Gastrocnemius medialis (tissue), 4 donors: ENCODE measurements at regions not wholly inside any gene's neighbourhood (a gene's known extent, or its start where the extent isn't known, plus 50 kb on each side); places are given as distances from the start of the nearest gene placed in this dataset.

Source experiments
- ATAC-seq, 2 donors: fragments of 150-250 bp; one replicate each; pipeline ENCODE4 v1.9.1; 2016
- DNase-seq, 2 donors: peaks; one replicate each; pipeline ENCODE4 v3.0.0-alpha.2; 2019
- H3K27ac ChIP-seq, 4 donors: fragments of 200-600 bp; sonication (generic); 1 replicate in 1 of 4; 2 replicates in 3 of 4; pipeline ENCODE4 v1.5.1; 2016 to 2018; ENCODE audit warnings: mild to moderate bottlenecking in 2 of 4, moderate library complexity in 1 of 4
- H3K27me3 ChIP-seq, 3 donors: fragments of 200-600 bp; sonication (generic) in 2 of 3; 1 replicate in 1 of 3; 2 replicates in 2 of 3; pipeline versions ENCODE4 v1.5.1 to v1.6.0; 2016 to 2019; ENCODE audit warnings: mild to moderate bottlenecking in 1 of 3, moderate library complexity in 1 of 3
- H3K36me3 ChIP-seq, 2 donors: fragments of 200-600 bp; sonication (generic) in 1 of 2; one replicate each; pipeline ENCODE4 v1.5.1; 2017 to 2018
- H3K4me1 ChIP-seq, 2 donors: fragments of 200-600 bp; sonication (generic) in 1 of 2; one replicate each; pipeline ENCODE4 v1.5.1; 2016 to 2017; ENCODE audit warnings: mild to moderate bottlenecking in 2 of 2
- H3K4me3 ChIP-seq, 4 donors: fragments of 200-600 bp; sonication (generic) in 3 of 4; 1 replicate in 1 of 4; 2 replicates in 3 of 4; pipeline ENCODE4 v1.5.1; 2016 to 2019; ENCODE audit warnings: mild to moderate bottlenecking in 2 of 4
- H3K9me3 ChIP-seq, 3 donors: fragments of 200-600 bp; sonication (generic) in 2 of 3; 1 replicate in 1 of 3; 2 replicates in 2 of 3; pipeline ENCODE4 v1.5.1; 2016 to 2019
- CTCF ChIP-seq, 5 experiments: fragments of 450-650 bp in 3 of 5; fragments of 200-600 bp in 2 of 5; sonication (generic) in 2 of 5; IDR thresholded peaks in 4 of 5; conservative IDR thresholded peaks in 1 of 5; 1 replicate in 4 of 5; 2 replicates in 1 of 5; pipeline ENCODE4 v1.5.1; 2016 to 2019; ENCODE audit warnings: antibody characterized with exemption in 5 of 5, mild to moderate bottlenecking in 3 of 5, moderate library complexity in 3 of 5
- POLR2A ChIP-seq, 2 donors: fragments of 450-650 bp; IDR thresholded peaks; one replicate each; pipeline ENCODE4 v1.6.1; 2017; ENCODE audit warnings: antibody characterized with exemption in 2 of 2, mild to moderate bottlenecking in 2 of 2, moderate library complexity in 2 of 2
- in situ Hi-C, 4 donors: fragments of 200-750 bp; cut with MboI; loops; one replicate each; pipeline versions ENCODE4 v1.15.0 to v1.8.0; 2017; ENCODE audit warnings: low sequenced_read_pairs in 4 of 4
- intact Hi-C: fragments of 100-400 bp; cut with DNase I; formaldehyde crosslinking; loops from one replicate; pipeline ENCODE4 v1.15.1; 2023; ENCODE audit warnings: low total_unique reads

GRCh38 chr2:3956892-3957291 lies 253.5 kb downstream of the DCDC2C start:
- H3K27ac ChIP-seq, result no peak overlapping the region
- in situ Hi-C loops (loop anchor here in 1 of 4 donors (25.0 kb wide), 1 partner anchor 805 kb away; no protein-coding TSS in a partner anchor), intact Hi-C loops (no loop called here)
- ATAC-seq, result no peak
- H3K36me3 ChIP-seq, result no peaks in the 10 kb centered on the region
- H3K27me3 ChIP-seq, result no peaks in the 10 kb centered on the region
- TF ChIP-seq POLR2A (IDR thresholded peaks at IDR 0.05), result no peak
- no peak for TF ChIP-seq CTCF (IDR thresholded peaks at IDR 0.05 in 4 of 5, conservative IDR thresholded peaks at IDR 0.05 in 1 of 5)
- H3K4me3 ChIP-seq, result no peak overlapping the region
- H3K9me3 ChIP-seq, result no peaks in the 10 kb centered on the region
- DNase-seq, result no peak
- no peaks in the 10 kb centered on the region for H3K4me1 ChIP-seq

- H3K27ac ChIP-seq, result no peak overlapping the region
- DNase-seq (no peak), ATAC-seq (no peak)
- no peaks in the 10 kb centered on the region for H3K27me3 ChIP-seq
- in situ Hi-C loops (loop anchor here in 1 of 4 donors (25.0 kb wide), 1 partner anchor 804 kb away; no protein-coding TSS in a partner anchor), intact Hi-C loops (no loop called here)
- H3K9me3 ChIP-seq, result no peaks in the 10 kb centered on the region
- no peaks in the 10 kb centered on the region for H3K36me3 ChIP-seq
- no peak overlapping the region for H3K4me3 ChIP-seq
- no peaks in the 10 kb centered on the region for H3K4me1 ChIP-seq
- no peak for TF ChIP-seq CTCF (IDR thresholded peaks at IDR 0.05 in 4 of 5, conservative IDR thresholded peaks at IDR 0.05 in 1 of 5)
- no peak for TF ChIP-seq POLR2A (IDR thresholded peaks at IDR 0.05)
Measured at GRCh38 chr2:3958465-3958864, 255.1 kb downstream of the DCDC2C start.

GRCh38 chr2:3958969-3959368 lies 255.6 kb downstream of the DCDC2C start:
- intact Hi-C loops, result no loop called here
- H3K27ac ChIP-seq, result no peak overlapping the region
- no peak for TF ChIP-seq CTCF (IDR thresholded peaks at IDR 0.05 in 4 of 5, conservative IDR thresholded peaks at IDR 0.05 in 1 of 5)
- DNase-seq (no peak), ATAC-seq (no peak)
- H3K36me3 ChIP-seq, result no peaks in the 10 kb centered on the region
- no peak overlapping the region for H3K4me3 ChIP-seq
- in situ Hi-C loops, result loop anchor here in 1 of 4 donors (25.0 kb wide), 1 partner anchor 803 kb away; no protein-coding TSS in a partner anchor
- no peaks in the 10 kb centered on the region for H3K9me3 ChIP-seq
- H3K27me3 ChIP-seq, result no peaks in the 10 kb centered on the region
- no peaks in the 10 kb centered on the region for H3K4me1 ChIP-seq

GRCh38 chr2:3959372-3959771 lies 256.0 kb downstream of the DCDC2C start:
- in situ Hi-C loops, result loop anchor here in 1 of 4 donors (25.0 kb wide), 1 partner anchor 803 kb away; no protein-coding TSS in a partner anchor
- no peak for DNase-seq

More at GRCh38 chr2:3959372-3959771, 256.0 kb downstream of the DCDC2C start:
- H3K9me3 ChIP-seq, result no peaks in the 10 kb centered on the region
- no peak for TF ChIP-seq POLR2A (IDR thresholded peaks at IDR 0.05)
- TF ChIP-seq CTCF (IDR thresholded peaks at IDR 0.05 in 4 of 5, conservative IDR thresholded peaks at IDR 0.05 in 1 of 5), result peak in 4 of 5 experiments; percentile 19 to 64 (median 46)
- intact Hi-C loops, result no loop called here
- no peak for ATAC-seq
- H3K4me1 ChIP-seq, result no peaks in the 10 kb centered on the region
- no peaks in the 10 kb centered on the region for H3K36me3 ChIP-seq
- no peaks in the 10 kb centered on the region for H3K27me3 ChIP-seq
- no peak overlapping the region for H3K27ac ChIP-seq
- no peak overlapping the region for H3K4me3 ChIP-seq
